IMR-90 (cell line): ENCODE measurements at regions not wholly inside any gene's neighbourhood (a gene's known extent, or its start where the extent isn't known, plus 50 kb on each side); places are given as distances from the start of the nearest gene placed in this dataset.

ENCODE experiments used
- ATAC-seq: fragments of 200-7000 bp; cut with Tn5 transposase; 2 replicates; pipeline ENCODE4 v1.9.1; 2020; ENCODE audit warnings: low read depth, mild to moderate bottlenecking, moderate library complexity
- BruUV-seq: library from RNA; stranded (reverse); fragments of 400-500 nt; replicated peaks from 2 replicates; lab custom pipeline; 2021; lab: Mats Ljungman, UMichigan
- CTCF ChIA-PET: fragments of 300-600 bp; formaldehyde crosslinking; extraction: SDS; loops from one replicate; lab custom pipeline; 2021; ENCODE audit warnings: antibody characterized with exemption; lab: Yijun Ruan, JAX
- POLR2A ChIA-PET: fragments of 300-600 bp; sonication (Branson Sonifier 250); formaldehyde crosslinking; loops from one replicate; lab custom pipeline; 2022; ENCODE audit warnings: antibody characterized with exemption; ENCODE audit not compliant: unreplicated experiment; lab: Charles Lee
- DNase-seq: peaks from one replicate; pipeline ENCODE4 v3.0.0; 2013
- H2AFZ ChIP-seq: replicated peaks from 2 replicates; pipeline ENCODE3; 2013; ENCODE audit warnings: low read length, mild to moderate bottlenecking; ENCODE audit not compliant: poor library complexity
- H2AK5ac ChIP-seq: 2 replicates; pipeline ENCODE4 v1.6.1; 2013; ENCODE audit warnings: low read depth, low read length, inconsistent platforms
- H2AK9ac ChIP-seq: replicated peaks from 2 replicates; pipeline ENCODE3; 2013; ENCODE audit warnings: mild to moderate bottlenecking, low read depth, low read length, moderate library complexity; ENCODE audit not compliant: poor library complexity
- H2BK120ac ChIP-seq: 2 replicates; pipeline ENCODE4 v1.6.1; 2013; ENCODE audit warnings: low read depth, low read length, inconsistent platforms
- H2BK15ac ChIP-seq: 3 replicates; pipeline ENCODE4 v1.6.1; 2013; ENCODE audit warnings: low read depth, low read length, inconsistent platforms
- H2BK20ac ChIP-seq: 2 replicates; pipeline ENCODE4 v1.6.1; 2013; ENCODE audit warnings: low read depth, mild to moderate bottlenecking, inconsistent platforms, low read length, moderate library complexity
- H2BK5ac ChIP-seq: 2 replicates; pipeline ENCODE4 v1.6.1; 2013; ENCODE audit warnings: mild to moderate bottlenecking, low read depth, low read length, inconsistent platforms; ENCODE audit not compliant: poor library complexity, severe bottlenecking
- H3K14ac ChIP-seq: replicated peaks from 2 replicates; pipeline ENCODE4 v1.6.1; 2013; ENCODE audit warnings: low read depth, low read length, inconsistent platforms
- H3K18ac ChIP-seq: 2 replicates; pipeline ENCODE4 v1.6.1; 2013; ENCODE audit warnings: low read depth, low read length, control low read depth
- H3K23ac ChIP-seq: 2 replicates; pipeline ENCODE4 v1.6.1; 2013; ENCODE audit warnings: low read depth, low read length, inconsistent platforms
- H3K27ac ChIP-seq: 2 replicates; pipeline ENCODE4 v1.5.1; 2013; ENCODE audit warnings: mild to moderate bottlenecking, control low read depth, low read length; ENCODE audit not compliant: insufficient read depth
- H3K27me3 ChIP-seq: 2 replicates; pipeline ENCODE4 v1.6.1; 2013; ENCODE audit warnings: low read length; ENCODE audit not compliant: control insufficient read depth, insufficient read depth
- H3K36me3 ChIP-seq: 2 replicates; pipeline ENCODE4 v1.6.1; 2013; ENCODE audit warnings: low read length, mixed read lengths; ENCODE audit not compliant: control insufficient read depth, insufficient read depth
- H3K4ac ChIP-seq: 2 replicates; pipeline ENCODE4 v1.6.1; 2013; ENCODE audit warnings: low read depth, low read length, inconsistent platforms
- H3K4me1 ChIP-seq: 2 replicates; pipeline ENCODE4 v1.6.1; 2013; ENCODE audit warnings: low read length, mixed read lengths; ENCODE audit not compliant: control insufficient read depth, insufficient read depth
- H3K4me2 ChIP-seq: 2 replicates; pipeline ENCODE4 v1.6.1; 2013; ENCODE audit warnings: low read depth, mild to moderate bottlenecking, control low read depth, low read length, moderate library complexity
- H3K4me3 ChIP-seq: 2 replicates; pipeline ENCODE4 v1.5.1; 2013; ENCODE audit warnings: low read depth, mild to moderate bottlenecking, control low read depth, low read length, moderate library complexity; ENCODE audit not compliant: insufficient read depth
- H3K56ac ChIP-seq: 2 replicates; pipeline ENCODE4 v1.6.1; 2013; ENCODE audit warnings: low read length, inconsistent platforms; ENCODE audit not compliant: insufficient read depth; ENCODE audit errors: extremely low read depth
- H3K79me1 ChIP-seq, 2 experiments: 2 replicates each; pipeline ENCODE4 v1.6.1; 2013; ENCODE audit warnings: low read length in 2 of 2, inconsistent platforms in 1 of 2, low read depth in 1 of 2
- H3K9ac ChIP-seq: 2 replicates; pipeline ENCODE4 v1.6.1; 2013; ENCODE audit warnings: low read depth, low read length, control low read depth
- H3K9me1 ChIP-seq: 2 replicates; pipeline ENCODE4 v1.6.1; 2013; ENCODE audit warnings: low read length, inconsistent platforms; ENCODE audit not compliant: insufficient read depth
- H3K9me3 ChIP-seq: 2 replicates; pipeline ENCODE4 v1.6.1; 2013; ENCODE audit warnings: low read length; ENCODE audit not compliant: control insufficient read depth, insufficient read depth
- H4K20me1 ChIP-seq: 2 replicates; pipeline ENCODE4 v1.6.1; 2013; ENCODE audit warnings: low read length, inconsistent platforms; ENCODE audit not compliant: insufficient read depth
- H4K5ac ChIP-seq: 2 replicates; pipeline ENCODE4 v1.6.1; 2013; ENCODE audit warnings: mild to moderate bottlenecking, low read depth, low read length, control low read depth
- H4K8ac ChIP-seq, 2 experiments: 2 replicates each; pipeline ENCODE4 v1.6.1; 2013; ENCODE audit warnings: low read depth in 2 of 2, low read length in 2 of 2, control low read depth in 1 of 2, inconsistent platforms in 1 of 2
- H4K91ac ChIP-seq: 2 replicates; pipeline ENCODE4 v1.6.1; 2013; ENCODE audit warnings: low read depth, low read length, inconsistent platforms; ENCODE audit not compliant: insufficient read depth
- BHLHE40 ChIP-seq: fragments of 150-350 bp; IDR thresholded peaks from 2 replicates; pipeline ENCODE4 v1.6.1; 2016; ENCODE audit warnings: mild to moderate bottlenecking, low read depth, low read length
- CEBPB ChIP-seq: IDR thresholded peaks from 2 replicates; pipeline ENCODE4 v1.6.1; 2012; ENCODE audit warnings: low read depth, low read length, improper control_type of control experiment
- CHD1 ChIP-seq: IDR thresholded peaks from 2 replicates; pipeline ENCODE4 v1.6.1; 2012; ENCODE audit warnings: low read depth, low read length, improper control_type of control experiment
- FOS ChIP-seq: fragments of 150-350 bp; IDR thresholded peaks from 2 replicates; pipeline ENCODE4 v1.6.1; 2016; ENCODE audit warnings: low read depth, low read length
- MAFK ChIP-seq: IDR thresholded peaks from 2 replicates; pipeline ENCODE4 v1.6.1; 2012; ENCODE audit warnings: low read depth, low read length, improper control_type of control experiment
- MAZ ChIP-seq: IDR thresholded peaks from 2 replicates; pipeline ENCODE4 v1.6.1; 2012; ENCODE audit warnings: low read depth, mild to moderate bottlenecking, low read length, improper control_type of control experiment, moderate library complexity, borderline replicate concordance
- MXI1 ChIP-seq: IDR thresholded peaks from 2 replicates; pipeline ENCODE4 v1.6.1; 2012; ENCODE audit warnings: low read depth, mild to moderate bottlenecking, low read length, moderate library complexity, borderline replicate concordance
- NFE2L2 ChIP-seq: fragments of 150-350 bp; IDR thresholded peaks from 2 replicates; pipeline ENCODE4 v1.6.1; 2016; ENCODE audit warnings: low read depth, mild to moderate bottlenecking, low read length
- POLR2A ChIP-seq: IDR thresholded peaks from 2 replicates; pipeline ENCODE4 v1.6.1; 2012; ENCODE audit warnings: mild to moderate bottlenecking, low read depth, low read length
- RAD21 ChIP-seq: IDR thresholded peaks from 2 replicates; pipeline ENCODE4 v1.6.1; 2012; ENCODE audit warnings: low read length, improper control_type of control experiment
- RCOR1 ChIP-seq: IDR thresholded peaks from 2 replicates; pipeline ENCODE4 v1.6.1; 2012; ENCODE audit warnings: mild to moderate bottlenecking, low read length, improper control_type of control experiment; ENCODE audit not compliant: insufficient replicate concordance
- RFX5 ChIP-seq: IDR thresholded peaks from 2 replicates; pipeline ENCODE4 v1.8.0; 2012; ENCODE audit warnings: low read depth, mild to moderate bottlenecking, low read length, moderate library complexity
- SMC3 ChIP-seq: fragments of 150-350 bp; IDR thresholded peaks from 2 replicates; pipeline ENCODE4 v1.6.1; 2016; ENCODE audit warnings: low read depth, mild to moderate bottlenecking, antibody characterized with exemption, low read length, moderate library complexity
- USF2 ChIP-seq: fragments of 150-350 bp; IDR thresholded peaks from 2 replicates; pipeline ENCODE4 v1.6.1; 2017; ENCODE audit warnings: mild to moderate bottlenecking, antibody characterized with exemption, low read length, low read depth
- whole genome bisulfite sequencing, 2 experiments: methylation state at CpG; one replicate each; pipeline versions ENCODE4 v1.1.5 to v1.1.7; 2013; ENCODE audit warnings: missing lambda C conversion rate in 2 of 2; ENCODE audit not compliant: insufficient read length in 1 of 2; ENCODE audit errors: extremely low coverage in 2 of 2; 5-methylcytosine and 5-hydroxymethylcytosine counted together
- dilution Hi-C: fragments of 300-500 bp; cut with HindIII; formaldehyde crosslinking; loops from one replicate; pipeline ENCODE4 v1.14.3; 2018; ENCODE audit warnings: low sequenced_read_pairs; ENCODE audit not compliant: unreplicated experiment
- in situ Hi-C: fragments of 300-500 bp; cut with MboI; formaldehyde crosslinking; loops from 3 replicates; pipeline ENCODE4 v1.14.3; 2019; ENCODE audit warnings: low sequenced_read_pairs, inconsistent platforms, mixed read lengths
- intact Hi-C: fragments of 100-400 bp; cut with micrococcal nuclease; formaldehyde crosslinking; loops from 2 replicates; pipeline ENCODE4 v1.10.0; 2022
- TF ChIP-seq, protein P1 (sequence below): conservative IDR thresholded peaks from 2 replicates; pipeline ENCODE4 v1.5.1; 2012; ENCODE audit warnings: mild to moderate bottlenecking, low read depth, low read length, improper control_type of control experiment
- TF ChIP-seq, protein P2 (sequence below): fragments of 150-350 bp; IDR thresholded peaks from 2 replicates; pipeline ENCODE4 v1.6.1; 2016; ENCODE audit warnings: low read depth, mild to moderate bottlenecking, low read length, moderate library complexity, borderline replicate concordance

DNA sequence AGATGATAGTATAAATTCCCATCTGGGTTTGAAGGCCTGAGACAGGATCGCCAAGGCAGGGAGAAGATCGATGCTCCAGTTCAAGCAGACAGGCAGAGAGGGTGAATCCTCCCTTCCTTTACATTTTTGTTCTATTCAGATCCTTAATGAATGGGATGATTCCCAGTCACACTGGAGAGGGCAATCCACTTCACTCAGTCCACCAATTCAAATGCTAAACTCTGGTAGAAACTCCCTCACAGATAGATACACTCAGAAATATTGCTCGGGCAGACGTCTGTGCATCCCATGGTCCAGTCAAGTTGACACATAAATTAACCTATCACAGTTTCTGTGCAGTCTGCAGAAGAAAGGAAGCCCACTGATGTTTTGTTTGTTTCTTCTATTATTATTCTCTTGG, 193.1 kb upstream of the ZNF462 start:
- no peaks in the 10 kb centered on the region for H3K9me3 ChIP-seq
- H2BK5ac ChIP-seq: no peak overlapping the region
- no peak overlapping the region for H2AK9ac ChIP-seq
- in situ Hi-C loops: no loop called here
- no peak overlapping the region for H2BK20ac ChIP-seq
- no peak overlapping the region for H3K14ac ChIP-seq
- no peak overlapping the region for H3K27ac ChIP-seq
- ATAC-seq (no peak), DNase-seq (no peak)
- no peaks in the 10 kb centered on the region for H3K36me3 ChIP-seq
- H3K56ac ChIP-seq: no peak overlapping the region
- no TSS peak for BruUV-seq
- WGBS, 2 experiments: no CpG with 5 or more reads among the region's 4 CpGs
- H4K5ac ChIP-seq: no peak overlapping the region
- H3K4me1 ChIP-seq: no peaks in the 10 kb centered on the region
- H4K91ac ChIP-seq: no peak overlapping the region
- dilution Hi-C loops: no loop called here
- no peak overlapping the region for H3K4ac ChIP-seq
- H2BK120ac ChIP-seq: no peak overlapping the region
- H2BK15ac ChIP-seq: no peak overlapping the region
- no peaks in the 10 kb centered on the region for H4K20me1 ChIP-seq
- no peaks in the 10 kb centered on the region for H3K9me1 ChIP-seq
- no peak overlapping the region for H3K9ac ChIP-seq
- H2AFZ ChIP-seq: no peak overlapping the region
- POLR2A ChIA-PET: no interaction called here
- intact Hi-C loops: no loop called here
- H3K4me3 ChIP-seq: no peak overlapping the region
- no peak overlapping the region for H4K8ac ChIP-seq
- no peaks in the 10 kb centered on the region for H3K27me3 ChIP-seq
- TF ChIP-seq MXI1 (no peak), FOS (no peak), CEBPB (no peak), USF2 (no peak), RCOR1 (no peak), MAZ (no peak), MAFK (no peak), SMC3 (no peak), RFX5 (no peak), RAD21 (no peak), CHD1 (no peak), POLR2A (no peak), BHLHE40 (no peak), NFE2L2 (no peak)
- TF ChIP-seq, protein P1, sequence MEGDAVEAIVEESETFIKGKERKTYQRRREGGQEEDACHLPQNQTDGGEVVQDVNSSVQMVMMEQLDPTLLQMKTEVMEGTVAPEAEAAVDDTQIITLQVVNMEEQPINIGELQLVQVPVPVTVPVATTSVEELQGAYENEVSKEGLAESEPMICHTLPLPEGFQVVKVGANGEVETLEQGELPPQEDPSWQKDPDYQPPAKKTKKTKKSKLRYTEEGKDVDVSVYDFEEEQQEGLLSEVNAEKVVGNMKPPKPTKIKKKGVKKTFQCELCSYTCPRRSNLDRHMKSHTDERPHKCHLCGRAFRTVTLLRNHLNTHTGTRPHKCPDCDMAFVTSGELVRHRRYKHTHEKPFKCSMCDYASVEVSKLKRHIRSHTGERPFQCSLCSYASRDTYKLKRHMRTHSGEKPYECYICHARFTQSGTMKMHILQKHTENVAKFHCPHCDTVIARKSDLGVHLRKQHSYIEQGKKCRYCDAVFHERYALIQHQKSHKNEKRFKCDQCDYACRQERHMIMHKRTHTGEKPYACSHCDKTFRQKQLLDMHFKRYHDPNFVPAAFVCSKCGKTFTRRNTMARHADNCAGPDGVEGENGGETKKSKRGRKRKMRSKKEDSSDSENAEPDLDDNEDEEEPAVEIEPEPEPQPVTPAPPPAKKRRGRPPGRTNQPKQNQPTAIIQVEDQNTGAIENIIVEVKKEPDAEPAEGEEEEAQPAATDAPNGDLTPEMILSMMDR: no peak
- TF ChIP-seq, protein P2, sequence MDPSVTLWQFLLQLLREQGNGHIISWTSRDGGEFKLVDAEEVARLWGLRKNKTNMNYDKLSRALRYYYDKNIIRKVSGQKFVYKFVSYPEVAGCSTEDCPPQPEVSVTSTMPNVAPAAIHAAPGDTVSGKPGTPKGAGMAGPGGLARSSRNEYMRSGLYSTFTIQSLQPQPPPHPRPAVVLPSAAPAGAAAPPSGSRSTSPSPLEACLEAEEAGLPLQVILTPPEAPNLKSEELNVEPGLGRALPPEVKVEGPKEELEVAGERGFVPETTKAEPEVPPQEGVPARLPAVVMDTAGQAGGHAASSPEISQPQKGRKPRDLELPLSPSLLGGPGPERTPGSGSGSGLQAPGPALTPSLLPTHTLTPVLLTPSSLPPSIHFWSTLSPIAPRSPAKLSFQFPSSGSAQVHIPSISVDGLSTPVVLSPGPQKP: no peak
- CTCF ChIA-PET: no interaction called here
- H2AK5ac ChIP-seq: no peak overlapping the region
- H3K4me2 ChIP-seq: no peak overlapping the region
- H3K79me1 ChIP-seq: no peaks in the 10 kb centered on the region
- no peak overlapping the region for H3K18ac ChIP-seq
- H3K23ac ChIP-seq: no peak overlapping the region
